HL-60 (cell line): ENCODE measurements at regions not wholly inside any gene's neighbourhood (a gene's known extent, or its start where the extent isn't known, plus 50 kb on each side); places are given as distances from the start of the nearest gene placed in this dataset.

ENCODE experiments used
- DNase-seq, 2 experiments: peaks; one replicate each; pipeline ENCODE4 v3.0.0-alpha.2; 2010 to 2020; ENCODE audit warnings: low read depth in 1 of 2, low spot score in 1 of 2
- H3K27ac ChIP-seq: fragments of 250-450 bp; sonication (Bioruptor Pico); replicated peaks from 2 replicates; pipeline ENCODE4 v1.5.1; 2020; ENCODE audit warnings: mild to moderate bottlenecking, moderate library complexity
- H3K27me3 ChIP-seq: fragments of 250-450 bp; sonication (Bioruptor Pico); 2 replicates; pipeline ENCODE4 v1.5.1; 2021; ENCODE audit warnings: mild to moderate bottlenecking, moderate library complexity; ENCODE audit not compliant: insufficient read depth, poor library complexity, severe bottlenecking
- H3K4me3 ChIP-seq: replicated peaks from 2 replicates; pipeline ENCODE4 v1.5.1; 2011; ENCODE audit warnings: mild to moderate bottlenecking, control low read depth, low read length; ENCODE audit not compliant: insufficient read depth
- CTCF ChIP-seq: IDR thresholded peaks from one replicate; pipeline ENCODE4 v1.5.1; 2011; ENCODE audit warnings: low read length, control low read depth, inconsistent platforms; ENCODE audit not compliant: insufficient read depth
- GABPA ChIP-seq: IDR thresholded peaks from 2 replicates; pipeline ENCODE4 v1.6.1; 2012; ENCODE audit warnings: low read depth
- POLR2AphosphoS5 ChIP-seq: IDR thresholded peaks from 2 replicates; pipeline ENCODE4 v1.6.1; 2012; ENCODE audit warnings: low read depth
- REST ChIP-seq: IDR thresholded peaks from 2 replicates; pipeline ENCODE4 v1.6.1; 2012; ENCODE audit warnings: low read depth; ENCODE audit not compliant: insufficient replicate concordance
- SPI1 ChIP-seq: IDR thresholded peaks from 2 replicates; pipeline ENCODE4 v1.6.1; 2012; ENCODE audit warnings: low read depth, mild to moderate bottlenecking, borderline replicate concordance

- H3K4me3 ChIP-seq: no peak overlapping the region
- no peak for TF ChIP-seq CTCF
- no peak for TF ChIP-seq POLR2AphosphoS5
- no peak for TF ChIP-seq GABPA
- no peak for TF ChIP-seq REST
- TF ChIP-seq SPI1: no peak
- H3K27ac ChIP-seq: no peak overlapping the region
- DNase-seq: no peak
- no peaks in the 10 kb centered on the region for H3K27me3 ChIP-seq
These were observed 1104.0 kb downstream of the XPNPEP1 start for GRCh38 chr10:108819302-108819701.

GRCh38 chr10:108817584-108817983 lies 1105.7 kb downstream of the XPNPEP1 start:
- DNase-seq: no peak
- no peak overlapping the region for H3K4me3 ChIP-seq
- TF ChIP-seq CTCF (no peak), GABPA (no peak), SPI1 (no peak)
- H3K27me3 ChIP-seq: no peaks in the 10 kb centered on the region
- H3K27ac ChIP-seq: no peak overlapping the region

GRCh38 chr10:108817135-108817534 lies 1106.2 kb downstream of the XPNPEP1 start:
- DNase-seq: no peak
- H3K4me3 ChIP-seq: no peak overlapping the region
- H3K27ac ChIP-seq: no peak overlapping the region
- TF ChIP-seq SPI1 (no peak), REST (no peak), POLR2AphosphoS5 (no peak), CTCF (no peak), GABPA (no peak)
- H3K27me3 ChIP-seq: no peaks in the 10 kb centered on the region

GRCh38 chr10:108812906-108813305 lies 1110.4 kb downstream of the XPNPEP1 start:
- Histone ChIP-seq H3K27me3 (no peaks in the 10 kb centered on the region), H3K27ac (no peak overlapping the region), H3K4me3 (no peak overlapping the region)
- DNase-seq: no peak
- no peak for TF ChIP-seq POLR2AphosphoS5
- no peak for TF ChIP-seq SPI1
- TF ChIP-seq GABPA: no peak
- TF ChIP-seq CTCF: no peak
- TF ChIP-seq REST: no peak
